AG20443 (cell line): ENCODE measurements at regions not wholly inside any gene's neighbourhood (a gene's known extent, or its start where the extent isn't known, plus 50 kb on each side); places are given as distances from the start of the nearest gene placed in this dataset.
"Not testable (repeated sequence)": the region's sequence is repeated elsewhere in the genome, so short reads cannot be mapped to it uniquely, and the experiment has no call there.

Source experiments
- DNase-seq: peaks from one replicate; pipeline ENCODE4 v3.0.0; 2012; ENCODE audit warnings: low spot score, mixed read lengths

DNA sequence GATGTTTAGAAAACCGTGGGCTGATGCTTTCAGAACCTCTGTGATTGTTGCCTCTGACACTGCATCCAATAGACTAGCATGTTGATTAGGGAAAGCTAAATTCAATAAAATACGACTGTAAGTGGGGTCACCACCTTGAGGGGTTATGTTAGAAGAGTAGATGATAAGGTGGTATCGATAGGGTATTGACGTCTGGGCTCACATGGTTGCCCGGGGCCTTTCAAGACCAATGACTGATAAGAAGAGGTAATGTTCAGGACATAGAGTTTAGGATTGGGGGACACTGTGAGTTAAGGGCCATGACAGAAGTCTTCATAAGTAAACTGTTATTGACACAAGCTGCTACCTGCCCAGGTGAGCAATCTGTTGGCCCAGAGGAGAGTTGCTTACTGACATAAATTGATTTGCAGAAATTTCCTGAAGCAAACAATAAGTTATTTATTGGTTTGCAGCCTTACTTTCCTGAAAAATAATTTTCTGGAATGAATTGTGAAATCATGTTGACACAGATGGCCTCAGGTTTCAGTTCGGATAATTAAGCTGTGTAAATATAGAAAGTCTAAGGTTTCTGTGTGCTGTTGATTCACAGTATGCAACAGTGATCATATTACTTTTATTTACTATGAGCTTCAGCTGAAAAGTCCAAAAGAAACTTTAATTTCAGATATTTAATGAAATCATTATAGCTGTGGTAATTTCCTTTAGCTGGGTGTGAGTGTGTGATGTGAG is 289.9 kb upstream of the PRSS16 start:
- not testable (repeated sequence) for DNase-seq

- not testable (repeated sequence) for DNase-seq
Measured at GRCh38 chr6:26961236-26961635, 286.3 kb upstream of the PRSS16 start.

GRCh38 chr6:27002447-27002846 is 245.1 kb upstream of the PRSS16 start:
- no peak for DNase-seq

GRCh38 chr6:27007020-27007419 is 240.5 kb upstream of the PRSS16 start:
- no peak for DNase-seq

GRCh38 chr6:27008613-27009012 is 238.9 kb upstream of the PRSS16 start:
- DNase-seq: not testable (repeated sequence)

- DNase-seq: not testable (repeated sequence)
Measured at GRCh38 chr6:27014053-27014452, 233.4 kb upstream of the PRSS16 start.

GRCh38 chr6:27016689-27017088 is 230.8 kb upstream of the PRSS16 start:
- no peak for DNase-seq

DNA sequence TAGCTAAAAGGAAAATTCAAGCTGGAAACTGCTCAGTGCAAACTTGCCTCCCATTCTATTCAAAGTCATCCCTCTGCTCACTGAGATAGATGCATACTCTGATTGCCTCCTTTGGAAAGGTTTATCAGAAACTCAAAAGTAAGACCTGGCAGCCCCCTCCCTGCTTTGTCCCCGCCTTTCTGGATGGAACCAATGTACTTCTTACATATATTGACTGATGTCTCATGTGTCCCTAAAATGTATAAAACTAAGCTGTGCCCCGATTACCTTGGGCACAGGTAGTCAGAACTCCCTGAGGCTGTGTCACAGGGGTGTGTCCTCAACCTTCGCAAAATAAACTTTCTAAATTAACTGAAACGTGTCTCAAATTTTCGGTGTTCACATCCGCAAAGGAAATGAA is 229.1 kb upstream of the PRSS16 start:
- DNase-seq: not testable (repeated sequence)

DNA sequence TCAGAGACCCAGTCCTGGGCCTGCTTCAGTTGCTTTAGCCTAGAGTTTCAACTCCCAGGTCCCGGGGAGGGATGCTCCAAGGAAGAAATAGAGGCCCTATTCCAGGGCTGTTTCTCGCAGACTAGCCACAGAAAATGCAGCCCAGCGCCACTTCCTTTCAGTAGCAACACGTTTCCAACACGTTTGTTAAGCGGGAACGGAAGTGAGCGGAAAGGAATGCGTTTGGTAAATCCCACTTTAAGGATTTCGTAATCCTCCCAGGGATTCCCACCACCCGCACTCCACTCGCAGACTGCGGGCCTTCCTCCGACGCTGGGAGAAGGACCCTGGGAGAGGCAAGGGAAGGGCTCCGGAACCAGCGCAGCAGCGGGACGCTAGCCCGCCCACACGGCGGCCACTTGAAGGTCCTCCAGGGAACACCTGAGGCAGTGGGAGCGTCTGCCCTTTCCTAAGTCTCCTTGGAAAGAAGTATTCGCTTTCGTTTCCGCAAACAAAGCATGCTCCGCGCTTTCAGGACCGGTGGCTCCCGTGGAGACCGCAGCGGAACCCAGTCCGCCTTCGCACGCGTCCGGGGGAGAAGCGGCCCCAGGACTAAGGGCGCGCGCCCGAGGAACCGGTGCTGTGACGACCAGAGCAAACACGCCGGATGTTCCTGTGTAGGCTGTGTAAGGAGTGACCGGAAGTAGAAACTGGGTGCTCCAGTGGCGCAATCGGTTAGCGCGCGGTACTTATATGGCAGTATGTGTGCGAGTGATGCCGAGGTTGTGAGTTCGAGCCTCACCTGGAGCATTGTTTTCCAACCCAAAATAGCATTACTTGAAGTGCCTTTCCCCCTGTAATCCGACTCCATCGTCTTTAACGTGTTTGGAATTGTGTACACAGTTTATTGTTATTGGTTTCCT is 227.6 kb upstream of the PRSS16 start:
- DNase-seq: peak; percentile 94

GRCh38 chr6:27020553-27020880 is 227.0 kb upstream of the PRSS16 start:
- DNase-seq: no peak

DNA sequence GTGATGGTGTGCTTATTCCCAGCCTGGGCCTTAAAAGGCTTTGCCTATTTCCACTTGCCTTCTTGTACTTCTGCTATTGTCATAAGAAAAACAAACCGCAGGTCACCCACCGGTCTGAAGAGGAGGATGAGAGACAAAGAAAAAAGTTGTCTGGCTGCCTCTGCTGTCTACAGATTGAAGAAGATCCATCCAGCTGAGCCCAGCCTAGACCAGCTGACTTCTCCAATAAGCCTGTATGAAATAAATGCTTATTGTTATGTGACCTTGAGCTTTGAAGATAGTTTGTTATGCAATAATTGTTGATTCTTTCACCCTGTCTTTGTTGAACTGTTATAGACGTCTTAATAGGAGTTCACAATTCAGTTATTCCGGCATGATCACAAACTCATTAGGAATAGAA is 223.8 kb upstream of the PRSS16 start:
- no peak for DNase-seq

GRCh38 chr6:27025351-27025750 is 222.2 kb upstream of the PRSS16 start:
- DNase-seq: no peak

DNA sequence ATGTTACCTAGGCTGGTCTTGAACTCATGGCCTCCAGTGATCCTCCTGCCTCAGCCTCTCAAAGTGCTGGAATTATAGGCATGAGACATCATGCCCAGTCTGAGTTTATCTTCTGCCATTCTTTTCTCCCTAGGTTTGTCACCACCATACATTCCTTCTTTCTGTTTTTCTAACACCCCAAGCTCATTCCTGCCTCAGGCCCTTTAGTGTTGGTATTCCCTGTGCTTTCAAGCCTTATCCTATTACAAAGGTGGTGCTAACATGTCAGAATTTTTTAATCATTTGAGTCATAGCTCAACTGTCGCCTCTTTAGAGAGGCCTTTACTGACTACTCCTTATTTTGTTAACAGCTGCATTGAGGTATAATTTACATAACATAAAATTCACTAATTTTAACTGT is 221.1 kb upstream of the PRSS16 start:
- no peak for DNase-seq

- no peak for DNase-seq
Measured at GRCh38 chr6:27031302-27031701, 216.2 kb upstream of the PRSS16 start.

DNA sequence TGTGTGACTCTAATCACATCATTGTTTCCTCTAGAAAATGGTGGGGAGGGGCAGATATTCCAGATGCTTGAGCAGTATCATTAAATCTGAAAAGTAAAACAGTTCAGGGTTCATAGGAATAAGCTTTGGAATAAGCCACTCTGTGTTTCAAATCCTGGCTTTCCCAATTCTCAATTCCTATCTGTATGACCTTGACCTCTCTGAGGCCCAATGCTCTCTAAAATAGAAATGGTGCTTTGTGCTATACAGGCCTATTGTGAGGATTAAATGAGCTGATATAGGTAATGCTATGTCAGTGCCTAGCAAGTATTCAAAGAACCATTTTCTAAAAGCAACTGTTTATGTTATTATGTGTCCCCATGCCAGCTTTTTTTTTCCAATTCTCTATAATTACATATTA is 209.0 kb upstream of the PRSS16 start:
- DNase-seq: no peak

GRCh38 chr6:27040244-27041042 is 207.1 kb upstream of the PRSS16 start:
- no peak for DNase-seq

- DNase-seq: no peak
Measured at GRCh38 chr6:27043244-27043643, 204.3 kb upstream of the PRSS16 start.

DNA sequence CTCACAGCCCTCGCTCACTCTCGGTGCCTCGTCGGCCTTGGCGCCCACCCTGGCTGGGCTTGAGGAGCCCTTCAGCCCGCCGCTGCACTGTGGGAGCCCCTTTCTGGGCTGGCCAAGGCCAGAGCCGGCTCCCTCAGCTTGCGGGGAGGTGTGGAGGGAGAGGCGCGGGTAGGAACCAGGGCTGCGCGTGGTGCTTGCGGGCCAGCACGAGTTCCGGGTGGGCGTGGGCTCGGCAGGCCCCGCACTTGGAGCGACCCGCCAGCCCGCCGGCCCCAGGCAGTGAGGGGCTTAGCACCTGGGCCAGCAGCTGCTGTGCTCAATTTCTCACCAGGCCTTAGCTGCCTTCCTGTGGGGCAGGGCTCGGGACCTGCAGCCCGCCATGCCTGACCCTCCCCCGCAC is 202.4 kb upstream of the PRSS16 start:
- DNase-seq: not testable (repeated sequence)

GRCh38 chr6:27047725-27048124 is 199.8 kb upstream of the PRSS16 start:
- not testable (repeated sequence) for DNase-seq

- DNase-seq: no peak
Measured at GRCh38 chr6:27049863-27050781, 197.4 kb upstream of the PRSS16 start.

DNA sequence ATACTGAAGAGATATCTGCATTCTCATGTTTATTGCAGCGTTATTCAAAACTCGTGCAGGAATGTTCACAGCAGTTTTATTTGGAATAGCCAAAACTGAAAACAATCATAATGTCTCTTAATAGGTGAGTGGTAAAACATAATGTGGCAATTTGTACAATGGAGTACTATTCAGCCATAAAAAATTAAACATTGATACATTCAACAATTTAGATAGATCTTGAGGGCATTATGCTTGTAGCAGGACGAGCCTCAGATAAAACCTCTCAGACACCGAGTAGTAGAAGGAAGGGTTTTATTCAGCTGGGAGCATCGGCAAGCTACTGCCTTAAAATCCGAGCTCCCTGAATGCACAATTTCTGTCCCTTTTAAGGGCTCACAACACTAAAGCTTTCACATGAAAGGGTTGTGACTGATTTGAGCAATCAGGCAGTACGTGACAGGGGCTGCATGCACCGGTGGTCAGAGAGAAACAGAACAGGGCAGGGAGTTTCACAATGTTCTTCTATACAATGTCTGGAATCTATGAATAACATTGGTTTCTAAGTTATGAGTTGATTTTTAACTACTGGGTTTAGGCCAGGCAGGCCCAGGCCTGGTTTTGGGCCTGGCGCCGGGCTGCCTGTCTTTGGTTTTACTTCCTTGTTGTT is 195.3 kb upstream of the PRSS16 start:
- not testable (repeated sequence) for DNase-seq
